Endothelial cell of umbilical vein (primary cell): ENCODE measurements at regions not wholly inside any gene's neighbourhood (a gene's known extent, or its start where the extent isn't known, plus 50 kb on each side); places are given as distances from the start of the nearest gene placed in this dataset.

Experiments used
- BruUV-seq: library from RNA; stranded (reverse); fragments of 400-500 nt; replicated peaks from 2 replicates; lab custom pipeline; 2021; lab: Mats Ljungman, UMichigan
- CTCF ChIA-PET: fragments of 300-600, 350-600 bp; sonication (Branson Sonifier 250); formaldehyde crosslinking; loops from one replicate; lab custom pipeline; 2021; ENCODE audit warnings: antibody characterized with exemption, inconsistent platforms; lab: Charles Lee
- POLR2A ChIA-PET: fragments of 300-600, 350-600 bp; sonication (Branson Sonifier 250); formaldehyde crosslinking; loops from one replicate; lab custom pipeline; 2021; ENCODE audit warnings: antibody characterized with exemption, inconsistent platforms; lab: Charles Lee
- DNase-seq: peaks from one replicate; pipeline ENCODE4 v3.0.0-alpha.2; 2011; ENCODE audit warnings: low read depth, low spot score
- FAIRE-seq: peaks from 2 replicates; lab custom pipeline; 2011; peaks lifted over from hg19 to GRCh38; lab: Jason Lieb, UNC
- H2AFZ ChIP-seq: 2 replicates; pipeline ENCODE4 v1.6.0; 2012; ENCODE audit warnings: low read depth, low read length, control low read depth, inconsistent platforms
- H3K27ac ChIP-seq: 2 replicates; pipeline ENCODE4 v1.5.1; 2011; ENCODE audit warnings: low read depth, mild to moderate bottlenecking, control low read depth, low read length, moderate library complexity; ENCODE audit not compliant: insufficient read depth
- H3K27me3 ChIP-seq, 2 experiments: 2 replicates each; pipeline versions ENCODE4 v1.6.0 to v1.6.1; 2011; ENCODE audit warnings: low read length in 2 of 2, mixed read lengths in 1 of 2; ENCODE audit not compliant: control insufficient read depth in 2 of 2, insufficient read depth in 2 of 2
- H3K36me3 ChIP-seq, 2 experiments: 2 replicates in 1 of 2; 3 replicates in 1 of 2; pipeline ENCODE4 v1.5.1; 2011; ENCODE audit warnings: low read length in 2 of 2, mild to moderate bottlenecking in 1 of 2, moderate library complexity in 1 of 2; ENCODE audit not compliant: control insufficient read depth in 2 of 2, insufficient read depth in 2 of 2; ENCODE audit errors: extremely low read depth in 1 of 2
- H3K4me1 ChIP-seq: 3 replicates; pipeline ENCODE4 v1.5.1; 2011; ENCODE audit warnings: mild to moderate bottlenecking, low read length; ENCODE audit not compliant: control insufficient read depth, insufficient read depth; ENCODE audit errors: extremely low read depth
- H3K4me2 ChIP-seq: 2 replicates; pipeline ENCODE4 v1.6.1; 2011; ENCODE audit warnings: low read length, control low read depth, mixed read lengths; ENCODE audit not compliant: insufficient read depth
- H3K4me3 ChIP-seq, 3 experiments: fragments of 200-600 bp in 1 of 3; sonication (generic), shearing (Covaris generic) in 1 of 3; replicated peaks in 1 of 3; 2 replicates each; pipeline ENCODE4 v1.5.1; 2011 to 2016; ENCODE audit warnings: control low read depth in 3 of 3, low read length in 3 of 3, mild to moderate bottlenecking in 2 of 3, inconsistent platforms in 1 of 3, low read depth in 1 of 3, moderate library complexity in 1 of 3; ENCODE audit not compliant: insufficient read depth in 1 of 3
- H3K79me2 ChIP-seq: 2 replicates; pipeline ENCODE4 v1.6.0; 2012; ENCODE audit warnings: low read length, inconsistent platforms; ENCODE audit not compliant: control insufficient read depth, insufficient read depth
- H3K9ac ChIP-seq: replicated peaks from 2 replicates; pipeline ENCODE3; 2011; ENCODE audit warnings: low read length, control low read depth; ENCODE audit not compliant: insufficient read depth; ENCODE audit errors: extremely low read depth
- H3K9me1 ChIP-seq: replicated peaks from 3 replicates; pipeline ENCODE4 v1.6.0; 2011; ENCODE audit warnings: mild to moderate bottlenecking, low read length; ENCODE audit not compliant: control insufficient read depth, insufficient read depth; ENCODE audit errors: extremely low read depth
- H3K9me3 ChIP-seq: replicated peaks from 2 replicates; pipeline ENCODE4 v1.5.1; 2012; ENCODE audit warnings: low read length, inconsistent platforms; ENCODE audit not compliant: control insufficient read depth, insufficient read depth
- H4K20me1 ChIP-seq: replicated peaks from 2 replicates; pipeline ENCODE3; 2011; ENCODE audit warnings: mild to moderate bottlenecking, low read length; ENCODE audit not compliant: control insufficient read depth, insufficient read depth; ENCODE audit errors: extremely low read depth
- EZH2 ChIP-seq: IDR thresholded peaks from 2 replicates; pipeline ENCODE4 v1.6.1; 2012; ENCODE audit warnings: borderline replicate concordance, low read depth, mild to moderate bottlenecking, moderate library complexity, low read length, inconsistent platforms; ENCODE audit not compliant: severe bottlenecking
- FOS ChIP-seq: IDR thresholded peaks from 2 replicates; pipeline ENCODE4 v1.6.1; 2011; ENCODE audit warnings: mild to moderate bottlenecking, low read length, moderate library complexity, borderline replicate concordance; ENCODE audit not compliant: insufficient read depth
- GATA2 ChIP-seq: IDR thresholded peaks from 2 replicates; pipeline ENCODE4 v1.7.0; 2011; ENCODE audit warnings: low read depth, mild to moderate bottlenecking, moderate library complexity, mixed read lengths, low read length; ENCODE audit not compliant: insufficient read length, insufficient read depth
- JUN ChIP-seq: IDR thresholded peaks from 2 replicates; pipeline ENCODE4 v1.6.1; 2011; ENCODE audit warnings: borderline replicate concordance, low read depth; ENCODE audit not compliant: insufficient read length, insufficient read depth
- MYC ChIP-seq: IDR thresholded peaks from one replicate; pipeline ENCODE4 v1.6.1; 2011; ENCODE audit warnings: mild to moderate bottlenecking, low read depth, low read length
- POLR2A ChIP-seq: IDR thresholded peaks from 2 replicates; pipeline ENCODE4 v1.6.1; 2012; ENCODE audit warnings: low read depth, mild to moderate bottlenecking, control low read depth, low read length
- POLR2AphosphoS5 ChIP-seq: IDR thresholded peaks from 2 replicates; pipeline ENCODE4 v1.6.1; 2012; ENCODE audit warnings: low read depth, mild to moderate bottlenecking, control low read depth, low read length, moderate library complexity; ENCODE audit not compliant: insufficient read depth
- dilution Hi-C: fragments of 300-500 bp; cut with MboI; formaldehyde crosslinking; loops from one replicate; pipeline ENCODE4 v1.15.0; 2019; ENCODE audit warnings: low sequenced_read_pairs; ENCODE audit not compliant: extremely low pct_ligation_motif_present
- intact Hi-C: fragments of 100-400 bp; cut with micrococcal nuclease; formaldehyde crosslinking; loops from one replicate; pipeline ENCODE4 v1.10.0; 2022
- TF ChIP-seq, protein P1 (sequence below), 2 donors: IDR thresholded peaks; 1 replicate in 1 of 2; 2 replicates in 1 of 2; pipeline ENCODE4 v1.5.1; 2011; ENCODE audit warnings: low read length in 2 of 2, mild to moderate bottlenecking in 2 of 2, moderate library complexity in 2 of 2, control low read depth in 1 of 2, inconsistent platforms in 1 of 2, low read depth in 1 of 2; ENCODE audit not compliant: insufficient read depth in 1 of 2; ENCODE audit errors: extremely low read depth in 1 of 2
- TF ChIP-seq, protein P2 (sequence below): IDR thresholded peaks from 2 replicates; pipeline ENCODE4 v1.6.1; 2011; ENCODE audit not compliant: insufficient read depth, insufficient read length

DNA sequence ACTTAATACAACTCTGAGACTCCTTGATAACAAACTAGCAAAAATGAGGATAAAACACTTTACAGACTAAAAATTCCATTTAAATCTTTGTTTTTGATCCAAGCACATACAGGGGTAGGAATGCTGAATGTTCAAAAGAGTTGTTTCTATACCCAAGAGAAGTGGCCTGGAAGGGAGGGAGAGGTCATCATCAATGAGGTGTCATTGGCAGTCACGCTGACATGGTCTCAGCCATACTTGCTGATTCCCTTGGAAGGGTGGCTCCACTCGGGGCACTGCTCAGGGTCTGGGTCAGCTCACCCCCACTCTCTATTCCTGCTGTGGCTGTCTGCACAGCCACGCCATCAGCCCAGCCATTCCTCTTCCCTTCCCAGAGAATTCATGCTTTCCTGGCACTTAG lies 105.2 kb upstream of the PELI1 start:
- dilution Hi-C loops (no loop called here), intact Hi-C loops (no loop called here)
- H3K27ac ChIP-seq = no peak overlapping the region
- H3K9ac ChIP-seq = no peak overlapping the region
- no peaks in the 10 kb centered on the region for H3K27me3 ChIP-seq
- POLR2A ChIA-PET = no interaction called here
- no peaks in the 10 kb centered on the region for H4K20me1 ChIP-seq
- no peak for DNase-seq
- no peaks in the 10 kb centered on the region for H3K4me1 ChIP-seq
- no peak overlapping the region for H3K4me2 ChIP-seq
- CTCF ChIA-PET = no interaction called here
- H3K36me3 ChIP-seq = no peaks in the 10 kb centered on the region
- FAIRE-seq = no peak
- H3K4me3 ChIP-seq = no peak overlapping the region
- no peaks in the 10 kb centered on the region for H3K79me2 ChIP-seq
- no TSS peak for BruUV-seq
- no peaks in the 10 kb centered on the region for H3K9me1 ChIP-seq
- H2AFZ ChIP-seq = no peak overlapping the region
- TF ChIP-seq, protein P1, sequence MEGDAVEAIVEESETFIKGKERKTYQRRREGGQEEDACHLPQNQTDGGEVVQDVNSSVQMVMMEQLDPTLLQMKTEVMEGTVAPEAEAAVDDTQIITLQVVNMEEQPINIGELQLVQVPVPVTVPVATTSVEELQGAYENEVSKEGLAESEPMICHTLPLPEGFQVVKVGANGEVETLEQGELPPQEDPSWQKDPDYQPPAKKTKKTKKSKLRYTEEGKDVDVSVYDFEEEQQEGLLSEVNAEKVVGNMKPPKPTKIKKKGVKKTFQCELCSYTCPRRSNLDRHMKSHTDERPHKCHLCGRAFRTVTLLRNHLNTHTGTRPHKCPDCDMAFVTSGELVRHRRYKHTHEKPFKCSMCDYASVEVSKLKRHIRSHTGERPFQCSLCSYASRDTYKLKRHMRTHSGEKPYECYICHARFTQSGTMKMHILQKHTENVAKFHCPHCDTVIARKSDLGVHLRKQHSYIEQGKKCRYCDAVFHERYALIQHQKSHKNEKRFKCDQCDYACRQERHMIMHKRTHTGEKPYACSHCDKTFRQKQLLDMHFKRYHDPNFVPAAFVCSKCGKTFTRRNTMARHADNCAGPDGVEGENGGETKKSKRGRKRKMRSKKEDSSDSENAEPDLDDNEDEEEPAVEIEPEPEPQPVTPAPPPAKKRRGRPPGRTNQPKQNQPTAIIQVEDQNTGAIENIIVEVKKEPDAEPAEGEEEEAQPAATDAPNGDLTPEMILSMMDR (IDR thresholded peaks at IDR 0.05; ENCODE audit: extremely low read depth in 1 of 2, insufficient read depth in 1 of 2, low read depth in 1 of 2, low read length in 2 of 2) = no peak
- no peak for TF ChIP-seq GATA2
- no peak for TF ChIP-seq POLR2AphosphoS5
- no peak for TF ChIP-seq MYC
- TF ChIP-seq EZH2 = no peak
- H3K9me3 ChIP-seq = no peaks in the 10 kb centered on the region

DNA sequence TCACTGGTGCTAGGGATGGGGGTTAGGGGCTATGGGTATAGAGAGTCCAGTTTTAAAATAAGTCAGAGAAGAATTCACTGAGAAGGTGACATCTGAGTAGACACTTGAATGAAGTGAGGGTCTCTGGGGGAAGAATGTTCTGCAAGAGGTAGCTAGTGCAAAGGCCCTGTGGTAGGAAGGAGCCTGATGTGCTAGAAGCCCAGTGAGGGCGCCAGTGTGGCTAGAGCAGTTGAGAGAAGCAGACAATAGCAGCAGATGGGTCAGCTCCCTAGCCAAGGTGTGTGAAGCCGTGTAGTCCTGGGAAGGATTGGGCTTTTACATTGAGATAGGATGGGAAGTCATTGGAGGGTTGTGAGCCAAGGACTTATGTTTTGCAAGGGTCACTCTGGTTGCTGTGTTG lies 105.8 kb upstream of the PELI1 start:
- ChIA-PET POLR2A (no interaction called here), CTCF (interaction anchor here (1.3 to 2.2 kb wide), 2 partner anchors 62 to 80 kb away, joined by 3 to 6 read pairs; no protein-coding TSS in a partner anchor)
- Histone ChIP-seq H3K4me1 (no peaks in the 10 kb centered on the region), H3K9ac (no peak overlapping the region), H3K79me2 (no peaks in the 10 kb centered on the region), H3K27me3 (no peaks in the 10 kb centered on the region), H3K36me3 (no peaks in the 10 kb centered on the region), H2AFZ (no peak overlapping the region), H3K4me3 (no peak overlapping the region), H3K9me1 (no peaks in the 10 kb centered on the region), H3K9me3 (no peaks in the 10 kb centered on the region), H3K4me2 (no peak overlapping the region), H4K20me1 (no peaks in the 10 kb centered on the region), H3K27ac (no peak overlapping the region)
- intact Hi-C loops (no loop called here), dilution Hi-C loops (no loop called here)
- no TSS peak for BruUV-seq
- no peak for DNase-seq
- no peak for FAIRE-seq
- TF ChIP-seq MYC = no peak
- TF ChIP-seq, protein P1 (IDR thresholded peaks at IDR 0.05; ENCODE audit: extremely low read depth in 1 of 2, insufficient read depth in 1 of 2, low read depth in 1 of 2, low read length in 2 of 2) = no peak
- TF ChIP-seq, protein P2, sequence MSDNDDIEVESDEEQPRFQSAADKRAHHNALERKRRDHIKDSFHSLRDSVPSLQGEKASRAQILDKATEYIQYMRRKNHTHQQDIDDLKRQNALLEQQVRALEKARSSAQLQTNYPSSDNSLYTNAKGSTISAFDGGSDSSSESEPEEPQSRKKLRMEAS = no peak
- no peak for TF ChIP-seq JUN
- TF ChIP-seq GATA2 = no peak
- TF ChIP-seq POLR2A = no peak
- no peak for TF ChIP-seq POLR2AphosphoS5
- no peak for TF ChIP-seq EZH2
- TF ChIP-seq FOS = no peak
